H9 (cell line): ENCODE measurements at regions not wholly inside any gene's neighbourhood (a gene's known extent, or its start where the extent isn't known, plus 50 kb on each side); places are given as distances from the start of the nearest gene placed in this dataset.
"Not testable (repeated sequence)": the region's sequence is repeated elsewhere in the genome, so short reads cannot be mapped to it uniquely, and the experiment has no call there.

Source experiments
- DNase-seq: peaks from one replicate; pipeline ENCODE4 v3.0.0-alpha.2; 2017
- H2AFZ ChIP-seq: one replicate; pipeline ENCODE4 v1.6.1; 2013; ENCODE audit warnings: mild to moderate bottlenecking, low read length, control low read depth, moderate library complexity
- H2AK5ac ChIP-seq: 2 replicates; pipeline ENCODE4 v1.6.1; 2013; ENCODE audit warnings: low read length, control low read depth, mixed read lengths; ENCODE audit not compliant: insufficient read length
- H2BK120ac ChIP-seq: one replicate; pipeline ENCODE4 v1.6.1; 2013; ENCODE audit warnings: low read depth, mild to moderate bottlenecking, low read length, control low read depth, inconsistent platforms; ENCODE audit not compliant: poor library complexity, severe bottlenecking
- H2BK12ac ChIP-seq: 2 replicates; pipeline ENCODE4 v1.6.1; 2013; ENCODE audit warnings: low read length, control low read depth, mixed read lengths, low read depth; ENCODE audit not compliant: insufficient read length
- H2BK15ac ChIP-seq: 2 replicates; pipeline ENCODE4 v1.6.1; 2013; ENCODE audit warnings: low read depth, low read length, control low read depth
- H2BK20ac ChIP-seq: one replicate; pipeline ENCODE4 v1.6.1; 2013; ENCODE audit warnings: low read depth, mild to moderate bottlenecking, low read length, control low read depth, inconsistent platforms; ENCODE audit not compliant: poor library complexity, severe bottlenecking
- H2BK5ac ChIP-seq: 2 replicates; pipeline ENCODE4 v1.6.1; 2013; ENCODE audit warnings: low read length, control low read depth, mixed read lengths; ENCODE audit not compliant: insufficient read length
- H3K14ac ChIP-seq: 2 replicates; pipeline ENCODE4 v1.6.1; 2013; ENCODE audit warnings: low read length, control low read depth; ENCODE audit not compliant: insufficient read depth
- H3K18ac ChIP-seq: 2 replicates; pipeline ENCODE4 v1.6.1; 2013; ENCODE audit warnings: low read depth, mild to moderate bottlenecking, mixed read lengths, low read length, control low read depth; ENCODE audit not compliant: insufficient read length
- H3K23ac ChIP-seq: 2 replicates; pipeline ENCODE4 v1.6.1; 2013; ENCODE audit warnings: low read length, control low read depth, mixed read lengths, low read depth; ENCODE audit not compliant: insufficient read length
- H3K23me2 ChIP-seq: 2 replicates; pipeline ENCODE4 v1.6.1; 2013; ENCODE audit warnings: low read depth, mild to moderate bottlenecking, mixed read lengths, low read length, control low read depth; ENCODE audit not compliant: insufficient read length, poor library complexity, severe bottlenecking
- H3K27ac ChIP-seq: 2 replicates; pipeline ENCODE4 v1.5.1; 2013; ENCODE audit warnings: low read length, control low read depth, mixed read lengths, low read depth; ENCODE audit not compliant: insufficient read length
- H3K27me3 ChIP-seq: 2 replicates; pipeline ENCODE4 v1.6.1; 2013; ENCODE audit warnings: low read length, control low read depth, inconsistent platforms; ENCODE audit not compliant: insufficient read depth
- H3K4ac ChIP-seq: 2 replicates; pipeline ENCODE4 v1.6.1; 2013; ENCODE audit warnings: low read depth, mild to moderate bottlenecking, control low read depth, inconsistent platforms, low read length, moderate library complexity
- H3K4me1 ChIP-seq: 2 replicates; pipeline ENCODE4 v1.6.1; 2013; ENCODE audit warnings: low read length, control low read depth, inconsistent platforms; ENCODE audit not compliant: insufficient read depth
- H3K4me2 ChIP-seq: 2 replicates; pipeline ENCODE4 v1.6.1; 2013; ENCODE audit warnings: low read length, control low read depth, mixed read lengths; ENCODE audit not compliant: insufficient read length, insufficient read depth
- H3K56ac ChIP-seq: 2 replicates; pipeline ENCODE4 v1.6.1; 2013; ENCODE audit warnings: low read depth, mild to moderate bottlenecking, mixed read lengths, low read length, control low read depth; ENCODE audit not compliant: insufficient read length
- H3K79me1 ChIP-seq: 2 replicates; pipeline ENCODE4 v1.6.1; 2013; ENCODE audit warnings: low read depth, mild to moderate bottlenecking, moderate library complexity, low read length, control low read depth, inconsistent platforms; ENCODE audit not compliant: insufficient read depth, poor library complexity, severe bottlenecking
- H3K79me2 ChIP-seq: 2 replicates; pipeline ENCODE4 v1.6.1; 2013; ENCODE audit warnings: low read length, control low read depth, inconsistent platforms; ENCODE audit not compliant: insufficient read depth
- H3K9ac ChIP-seq: 2 replicates; pipeline ENCODE4 v1.6.1; 2013; ENCODE audit warnings: low read length, control low read depth, mixed read lengths; ENCODE audit not compliant: insufficient read length; ENCODE audit errors: extremely low read depth
- H3K9me3 ChIP-seq: one replicate; pipeline ENCODE4 v1.6.1; 2013; ENCODE audit warnings: low read depth, low read length, inconsistent platforms; ENCODE audit not compliant: control insufficient read depth
- H3T11ph ChIP-seq: one replicate; pipeline ENCODE4 v1.6.1; 2013; ENCODE audit warnings: mild to moderate bottlenecking, low read length, control low read depth, inconsistent platforms
- H4K20me1 ChIP-seq: one replicate; pipeline ENCODE4 v1.6.1; 2013; ENCODE audit not compliant: control insufficient read depth, insufficient read length, insufficient read depth
- H4K5ac ChIP-seq: 2 replicates; pipeline ENCODE4 v1.6.1; 2013; ENCODE audit warnings: low read depth, mild to moderate bottlenecking, mixed read lengths, low read length, control low read depth; ENCODE audit not compliant: insufficient read length
- H4K8ac ChIP-seq: replicated peaks from 2 replicates; pipeline ENCODE4 v1.6.1; 2013; ENCODE audit warnings: low read length, control low read depth, mixed read lengths, low read depth; ENCODE audit not compliant: insufficient read length
- H4K91ac ChIP-seq: 2 replicates; pipeline ENCODE4 v1.6.1; 2013; ENCODE audit warnings: low read depth, mild to moderate bottlenecking, moderate library complexity, mixed read lengths, low read length, control low read depth; ENCODE audit not compliant: insufficient read length
- H3K27ac Mint-ChIP-seq, 3 experiments: 2 replicates in 2 of 3; 3 replicates in 1 of 3; pipeline ENCODE4 v1.8.0; 2020 to 2021; ENCODE audit warnings: mixed read lengths in 3 of 3, mild to moderate bottlenecking in 1 of 3, moderate library complexity in 1 of 3
- H3K27me3 Mint-ChIP-seq: 2 replicates; pipeline ENCODE4 v1.8.0; 2021; ENCODE audit warnings: low read depth, mild to moderate bottlenecking, moderate library complexity, mixed read lengths
- H3K36me3 Mint-ChIP-seq, 3 experiments: 2 replicates in 2 of 3; 3 replicates in 1 of 3; pipeline ENCODE4 v1.8.0; 2020 to 2021; ENCODE audit warnings: low read depth in 3 of 3, mixed read lengths in 3 of 3; ENCODE audit not compliant: insufficient read depth in 1 of 3
- H3K4me1 Mint-ChIP-seq, 2 experiments: 2 replicates each; pipeline ENCODE4 v1.8.0; 2020; ENCODE audit warnings: mixed read lengths in 2 of 2
- H3K4me3 Mint-ChIP-seq, 2 experiments: 2 replicates in 1 of 2; 3 replicates in 1 of 2; pipeline ENCODE4 v1.8.0; 2020 to 2021; ENCODE audit warnings: mild to moderate bottlenecking in 2 of 2, mixed read lengths in 2 of 2, moderate library complexity in 1 of 2
- H3K9me3 Mint-ChIP-seq, 2 experiments: 2 replicates in 1 of 2; 3 replicates in 1 of 2; pipeline ENCODE4 v1.8.0; 2020; ENCODE audit warnings: mild to moderate bottlenecking in 2 of 2, mixed read lengths in 2 of 2, moderate library complexity in 1 of 2
- WGBS: extraction: QIAGEN DNeasy Blood & Tissue Kit; methylation state at CpG from one replicate; pipeline ENCODE4 v1.1.7; 2013; ENCODE audit warnings: missing lambda C conversion rate, low lambda C conversion rate, mixed read lengths; ENCODE audit not compliant: insufficient read length; ENCODE audit errors: extremely low coverage; 5-methylcytosine and 5-hydroxymethylcytosine counted together
- TF ChIP-seq, protein P1 (sequence below): fragments of 200-600 bp; sonication (generic); conservative IDR thresholded peaks from 3 replicates; pipeline ENCODE4 v1.8.0; 2021; ENCODE audit warnings: antibody characterized with exemption, mild to moderate bottlenecking

DNA sequence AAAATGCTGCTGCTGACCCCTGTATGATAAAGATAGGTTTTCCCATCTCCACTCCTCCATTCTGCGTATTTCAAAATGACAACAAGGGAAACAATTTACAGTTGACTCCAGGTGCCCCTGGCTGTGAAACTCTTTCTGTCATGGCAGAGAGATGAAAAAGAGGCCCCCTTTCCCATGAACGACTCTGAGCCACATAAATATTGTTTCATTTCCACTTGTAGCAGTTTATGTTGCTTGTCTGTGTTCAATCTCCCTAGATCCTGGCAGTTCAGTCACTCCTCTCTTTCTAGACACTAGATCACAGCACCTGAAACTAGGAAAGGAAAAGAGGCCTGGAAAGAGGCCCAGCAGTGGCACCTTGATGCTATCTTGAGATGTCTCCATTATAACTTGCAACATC, 121.0 kb upstream of the ZNF521 start:
- H3K18ac ChIP-seq: no peak overlapping the region
- peaks cover 0 to 2% (median 0%) of the 10 kb centered on the region in 3 experiments; a peak in 1 of 7 replicates for H3K36me3 Mint-ChIP-seq

DNA sequence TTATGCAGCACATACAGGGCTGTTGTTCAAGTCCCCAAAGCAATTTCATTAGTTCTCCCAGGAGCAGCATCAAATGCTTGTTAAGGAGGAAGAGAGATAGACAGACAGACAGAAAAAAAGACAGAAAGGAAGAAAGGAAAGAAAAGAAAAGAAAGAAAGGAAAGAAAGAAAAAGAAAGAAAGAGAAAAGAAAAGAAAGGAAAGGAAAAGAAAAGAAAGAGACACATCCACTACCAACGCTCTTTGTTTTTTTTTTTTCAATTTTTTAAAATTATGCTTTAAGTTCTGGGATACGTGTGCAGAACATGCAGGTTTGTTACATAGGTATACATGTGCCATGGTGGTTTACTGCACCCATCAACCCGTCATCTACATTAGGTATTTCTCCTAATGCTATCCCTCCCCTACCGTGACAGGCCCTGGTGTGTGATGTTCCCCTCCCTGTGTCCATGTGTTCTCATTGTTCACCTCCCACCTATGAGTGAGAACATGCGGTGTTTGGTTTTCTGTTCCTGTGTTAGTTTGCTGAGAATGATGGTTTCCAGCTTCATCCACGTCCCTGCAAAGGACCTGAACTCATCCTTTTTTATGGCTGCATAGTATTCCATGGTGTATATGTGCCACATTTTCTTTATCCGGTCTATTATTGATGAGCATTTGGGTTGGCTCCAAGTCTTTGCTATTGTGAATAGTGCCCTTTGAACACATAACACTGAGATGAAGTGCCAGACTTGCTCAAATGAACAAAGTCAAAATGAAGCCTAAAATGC, 119.0 kb upstream of the ZNF521 start:
- H2BK5ac ChIP-seq, H3K4me1 ChIP-seq, H3K27ac ChIP-seq, H3K9me3 Mint-ChIP-seq, H4K5ac ChIP-seq, H2BK15ac ChIP-seq, H4K91ac ChIP-seq, H3K18ac ChIP-seq, DNase-seq, H3K27me3 Mint-ChIP-seq, H3K36me3 Mint-ChIP-seq, H3K79me2 ChIP-seq, H2AFZ ChIP-seq, H4K20me1 ChIP-seq, H3T11ph ChIP-seq, H3K79me1 ChIP-seq, H3K27me3 ChIP-seq, H3K14ac ChIP-seq, H3K4me3 Mint-ChIP-seq, H2BK20ac ChIP-seq, H2BK120ac ChIP-seq, H4K8ac ChIP-seq, H3K4ac ChIP-seq, H3K4me2 ChIP-seq, H2BK12ac ChIP-seq, H3K56ac ChIP-seq, H3K23me2 ChIP-seq, H3K9me3 ChIP-seq, H3K23ac ChIP-seq, H2AK5ac ChIP-seq, H3K9ac ChIP-seq: not testable (repeated sequence)
- H3K4me1 Mint-ChIP-seq: peaks cover 12 to 18% of the 10 kb centered on the region in 2 experiments
- WGBS: no CpG with 5 or more reads among the region's 7 CpGs
- H3K27ac Mint-ChIP-seq: peak overlapping the region in 1 of 3 experiments; percentile 17; a peak in 1 of 7 replicates

More for the DNA sequence above, 121.0 kb upstream of the ZNF521 start:
- no peak overlapping the region for H2BK20ac ChIP-seq
- H2AFZ ChIP-seq: no peak overlapping the region
- no peak overlapping the region for H4K91ac ChIP-seq
- no peak overlapping the region for H3K4me2 ChIP-seq
- H3K27me3 Mint-ChIP-seq: no peaks in the 10 kb centered on the region; the same call in 1 of the 2 replicates
- H3K27me3 ChIP-seq: no peaks in the 10 kb centered on the region
- no peak overlapping the region for H2AK5ac ChIP-seq
- no peak for DNase-seq
- no peaks in the 10 kb centered on the region for H3K23me2 ChIP-seq
- H3K4me3 Mint-ChIP-seq: no peak overlapping the region
- H3K9ac ChIP-seq: no peak overlapping the region
- no peak overlapping the region for H3K4ac ChIP-seq
- H3K27ac ChIP-seq: no peak overlapping the region
- no peak overlapping the region for H4K8ac ChIP-seq
- peaks cover 3 to 6% of the 10 kb centered on the region in 2 experiments; a peak in 4 of 5 replicates for H3K9me3 Mint-ChIP-seq
- H3K27ac Mint-ChIP-seq: no peak overlapping the region
- H3K14ac ChIP-seq: no peak overlapping the region
- no peak overlapping the region for H3K23ac ChIP-seq
- H3K4me1 ChIP-seq: no peaks in the 10 kb centered on the region
- TF ChIP-seq, protein P1, sequence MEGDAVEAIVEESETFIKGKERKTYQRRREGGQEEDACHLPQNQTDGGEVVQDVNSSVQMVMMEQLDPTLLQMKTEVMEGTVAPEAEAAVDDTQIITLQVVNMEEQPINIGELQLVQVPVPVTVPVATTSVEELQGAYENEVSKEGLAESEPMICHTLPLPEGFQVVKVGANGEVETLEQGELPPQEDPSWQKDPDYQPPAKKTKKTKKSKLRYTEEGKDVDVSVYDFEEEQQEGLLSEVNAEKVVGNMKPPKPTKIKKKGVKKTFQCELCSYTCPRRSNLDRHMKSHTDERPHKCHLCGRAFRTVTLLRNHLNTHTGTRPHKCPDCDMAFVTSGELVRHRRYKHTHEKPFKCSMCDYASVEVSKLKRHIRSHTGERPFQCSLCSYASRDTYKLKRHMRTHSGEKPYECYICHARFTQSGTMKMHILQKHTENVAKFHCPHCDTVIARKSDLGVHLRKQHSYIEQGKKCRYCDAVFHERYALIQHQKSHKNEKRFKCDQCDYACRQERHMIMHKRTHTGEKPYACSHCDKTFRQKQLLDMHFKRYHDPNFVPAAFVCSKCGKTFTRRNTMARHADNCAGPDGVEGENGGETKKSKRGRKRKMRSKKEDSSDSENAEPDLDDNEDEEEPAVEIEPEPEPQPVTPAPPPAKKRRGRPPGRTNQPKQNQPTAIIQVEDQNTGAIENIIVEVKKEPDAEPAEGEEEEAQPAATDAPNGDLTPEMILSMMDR: no peak
- no peaks in the 10 kb centered on the region for H3K79me2 ChIP-seq
- H3K9me3 ChIP-seq: no peaks in the 10 kb centered on the region
- H4K20me1 ChIP-seq: no peaks in the 10 kb centered on the region
- H3K4me1 Mint-ChIP-seq: no peaks in the 10 kb centered on the region
- no peak overlapping the region for H2BK12ac ChIP-seq
- WGBS: no CpG with 5 or more reads among the region's 2 CpGs
- no peak overlapping the region for H2BK15ac ChIP-seq
- no peak overlapping the region for H3T11ph ChIP-seq
- no peak overlapping the region for H4K5ac ChIP-seq
- no peak overlapping the region for H2BK5ac ChIP-seq
- no peak overlapping the region for H3K56ac ChIP-seq
- no peak overlapping the region for H2BK120ac ChIP-seq
- H3K79me1 ChIP-seq: no peaks in the 10 kb centered on the region
